ENCODE measurements at regions not wholly inside any gene's neighbourhood (a gene's known extent, or its start where the extent isn't known, plus 50 kb on each side); places are given as distances from the start of the nearest gene placed in this dataset.
A peak's percentile ranks its signal among the peaks of the same experiment; 100 is the strongest.

DNA sequence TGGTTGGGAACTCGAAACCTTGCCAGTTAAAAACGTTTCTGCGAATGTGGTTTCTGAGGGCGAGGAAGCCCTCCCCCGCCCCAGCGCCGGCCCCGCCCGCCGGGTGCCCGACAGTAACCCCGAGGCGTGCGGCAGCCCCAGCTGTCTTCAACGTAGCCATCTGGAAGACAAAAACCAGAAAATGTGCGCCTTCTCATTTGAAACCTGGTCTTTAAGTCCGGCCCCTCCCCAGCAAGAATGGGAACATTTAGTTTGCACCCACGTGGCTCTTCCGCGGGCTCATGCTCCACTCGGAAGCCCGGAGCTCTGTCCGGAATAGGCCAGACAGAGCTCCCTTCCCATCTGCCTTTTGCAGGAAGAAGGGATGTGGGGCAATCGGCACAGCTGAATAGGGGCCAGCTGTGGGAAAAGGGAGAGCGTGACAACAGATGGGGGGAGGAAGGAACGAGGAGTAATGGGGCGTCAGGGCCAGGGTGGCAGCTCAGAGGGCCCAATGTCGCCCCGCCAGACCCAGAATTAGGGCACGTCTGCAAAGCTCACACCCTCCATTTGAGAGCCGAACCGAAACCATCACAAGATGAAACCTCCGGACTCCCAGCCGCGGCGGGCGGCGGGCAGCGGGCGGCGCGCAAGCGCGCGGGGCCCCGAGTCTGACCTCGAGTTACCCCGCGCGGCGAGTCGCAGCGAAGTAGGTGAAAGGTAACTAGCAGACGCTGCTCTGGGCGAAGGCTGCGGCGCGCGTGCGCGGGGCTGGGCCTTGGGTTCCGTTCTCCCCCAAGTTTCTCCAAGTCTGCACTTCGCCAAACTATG lies 63.4 kb upstream of the ABCA1 start (continued):
- TF ChIP-seq, protein P1, sequence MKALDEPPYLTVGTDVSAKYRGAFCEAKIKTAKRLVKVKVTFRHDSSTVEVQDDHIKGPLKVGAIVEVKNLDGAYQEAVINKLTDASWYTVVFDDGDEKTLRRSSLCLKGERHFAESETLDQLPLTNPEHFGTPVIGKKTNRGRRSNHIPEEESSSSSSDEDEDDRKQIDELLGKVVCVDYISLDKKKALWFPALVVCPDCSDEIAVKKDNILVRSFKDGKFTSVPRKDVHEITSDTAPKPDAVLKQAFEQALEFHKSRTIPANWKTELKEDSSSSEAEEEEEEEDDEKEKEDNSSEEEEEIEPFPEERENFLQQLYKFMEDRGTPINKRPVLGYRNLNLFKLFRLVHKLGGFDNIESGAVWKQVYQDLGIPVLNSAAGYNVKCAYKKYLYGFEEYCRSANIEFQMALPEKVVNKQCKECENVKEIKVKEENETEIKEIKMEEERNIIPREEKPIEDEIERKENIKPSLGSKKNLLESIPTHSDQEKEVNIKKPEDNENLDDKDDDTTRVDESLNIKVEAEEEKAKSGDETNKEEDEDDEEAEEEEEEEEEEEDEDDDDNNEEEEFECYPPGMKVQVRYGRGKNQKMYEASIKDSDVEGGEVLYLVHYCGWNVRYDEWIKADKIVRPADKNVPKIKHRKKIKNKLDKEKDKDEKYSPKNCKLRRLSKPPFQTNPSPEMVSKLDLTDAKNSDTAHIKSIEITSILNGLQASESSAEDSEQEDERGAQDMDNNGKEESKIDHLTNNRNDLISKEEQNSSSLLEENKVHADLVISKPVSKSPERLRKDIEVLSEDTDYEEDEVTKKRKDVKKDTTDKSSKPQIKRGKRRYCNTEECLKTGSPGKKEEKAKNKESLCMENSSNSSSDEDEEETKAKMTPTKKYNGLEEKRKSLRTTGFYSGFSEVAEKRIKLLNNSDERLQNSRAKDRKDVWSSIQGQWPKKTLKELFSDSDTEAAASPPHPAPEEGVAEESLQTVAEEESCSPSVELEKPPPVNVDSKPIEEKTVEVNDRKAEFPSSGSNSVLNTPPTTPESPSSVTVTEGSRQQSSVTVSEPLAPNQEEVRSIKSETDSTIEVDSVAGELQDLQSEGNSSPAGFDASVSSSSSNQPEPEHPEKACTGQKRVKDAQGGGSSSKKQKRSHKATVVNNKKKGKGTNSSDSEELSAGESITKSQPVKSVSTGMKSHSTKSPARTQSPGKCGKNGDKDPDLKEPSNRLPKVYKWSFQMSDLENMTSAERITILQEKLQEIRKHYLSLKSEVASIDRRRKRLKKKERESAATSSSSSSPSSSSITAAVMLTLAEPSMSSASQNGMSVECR (CRISPR knock-in tag; IDR thresholded peaks at IDR 0.05): peak; percentile 68; the same call in 1 of the 2 replicates
- TF ChIP-seq, protein P2, sequence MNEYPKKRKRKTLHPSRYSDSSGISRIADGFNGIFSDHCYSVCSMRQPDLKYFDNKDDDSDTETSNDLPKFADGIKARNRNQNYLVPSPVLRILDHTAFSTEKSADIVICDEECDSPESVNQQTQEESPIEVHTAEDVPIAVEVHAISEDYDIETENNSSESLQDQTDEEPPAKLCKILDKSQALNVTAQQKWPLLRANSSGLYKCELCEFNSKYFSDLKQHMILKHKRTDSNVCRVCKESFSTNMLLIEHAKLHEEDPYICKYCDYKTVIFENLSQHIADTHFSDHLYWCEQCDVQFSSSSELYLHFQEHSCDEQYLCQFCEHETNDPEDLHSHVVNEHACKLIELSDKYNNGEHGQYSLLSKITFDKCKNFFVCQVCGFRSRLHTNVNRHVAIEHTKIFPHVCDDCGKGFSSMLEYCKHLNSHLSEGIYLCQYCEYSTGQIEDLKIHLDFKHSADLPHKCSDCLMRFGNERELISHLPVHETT (CRISPR knock-in tag; conservative IDR thresholded peaks at IDR 0.05 in 1 of 2, IDR thresholded peaks at IDR 0.05 in 1 of 2): 0 out of 4 replicates have a peak, but pooled peaks of 1 of the 2 experiments have one; percentile 47
- TF ChIP-seq, protein P3, sequence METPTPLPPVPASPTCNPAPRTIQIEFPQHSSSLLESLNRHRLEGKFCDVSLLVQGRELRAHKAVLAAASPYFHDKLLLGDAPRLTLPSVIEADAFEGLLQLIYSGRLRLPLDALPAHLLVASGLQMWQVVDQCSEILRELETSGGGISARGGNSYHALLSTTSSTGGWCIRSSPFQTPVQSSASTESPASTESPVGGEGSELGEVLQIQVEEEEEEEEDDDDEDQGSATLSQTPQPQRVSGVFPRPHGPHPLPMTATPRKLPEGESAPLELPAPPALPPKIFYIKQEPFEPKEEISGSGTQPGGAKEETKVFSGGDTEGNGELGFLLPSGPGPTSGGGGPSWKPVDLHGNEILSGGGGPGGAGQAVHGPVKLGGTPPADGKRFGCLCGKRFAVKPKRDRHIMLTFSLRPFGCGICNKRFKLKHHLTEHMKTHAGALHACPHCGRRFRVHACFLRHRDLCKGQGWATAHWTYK (CRISPR knock-in tag; IDR thresholded peaks at IDR 0.05): no peak
- TF ChIP-seq MCM5 (IDR thresholded peaks at IDR 0.05; ENCODE audit: low read depth): no peak
- no peak for TF ChIP-seq SMARCE1 (IDR thresholded peaks at IDR 0.05)
- TF ChIP-seq CC2D1A (IDR thresholded peaks at IDR 0.05): no peak
- no peak for TF ChIP-seq SNIP1 (IDR thresholded peaks at IDR 0.05; ENCODE audit: low read depth)
- no peak for TF ChIP-seq ZBTB17 (CRISPR knock-in tag; IDR thresholded peaks at IDR 0.05)
- TF ChIP-seq PHB2 (IDR thresholded peaks at IDR 0.05; ENCODE audit: low read depth): no peak
- no peak for TF ChIP-seq POU5F1 (IDR thresholded peaks at IDR 0.05; ENCODE audit: borderline replicate concordance, low read depth, low read length, partially characterized antibody)
- TF ChIP-seq, protein P4, sequence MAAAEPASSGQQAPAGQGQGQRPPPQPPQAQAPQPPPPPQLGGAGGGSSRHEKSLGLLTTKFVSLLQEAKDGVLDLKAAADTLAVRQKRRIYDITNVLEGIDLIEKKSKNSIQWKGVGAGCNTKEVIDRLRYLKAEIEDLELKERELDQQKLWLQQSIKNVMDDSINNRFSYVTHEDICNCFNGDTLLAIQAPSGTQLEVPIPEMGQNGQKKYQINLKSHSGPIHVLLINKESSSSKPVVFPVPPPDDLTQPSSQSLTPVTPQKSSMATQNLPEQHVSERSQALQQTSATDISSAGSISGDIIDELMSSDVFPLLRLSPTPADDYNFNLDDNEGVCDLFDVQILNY (CRISPR knock-in tag; IDR thresholded peaks at IDR 0.05): no peak
- TF ChIP-seq ZNF589 (CRISPR knock-in tag; IDR thresholded peaks at IDR 0.05; ENCODE audit: low read depth): no peak
- no peak for TF ChIP-seq ZNF384 (IDR thresholded peaks at IDR 0.05; ENCODE audit: low read depth, low read length)
- no peak for TF ChIP-seq SRSF7 (optimal IDR thresholded peaks at IDR 0.05; ENCODE audit: low read depth, low read length)
- no peak for TF ChIP-seq ZNF561 (CRISPR knock-in tag; conservative IDR thresholded peaks at IDR 0.05)
- TF ChIP-seq ZKSCAN3 (CRISPR knock-in tag; IDR thresholded peaks at IDR 0.05): no peak
- no peak for TF ChIP-seq ZNF780A (CRISPR knock-in tag; IDR thresholded peaks at IDR 0.05)

All from K562 (cell line).